Endothelial cell of umbilical vein (primary cell): ENCODE measurements at regions not wholly inside any gene's neighbourhood (a gene's known extent, or its start where the extent isn't known, plus 50 kb on each side); places are given as distances from the start of the nearest gene placed in this dataset.
A peak's percentile ranks its signal among the peaks of the same experiment; 100 is the strongest.

ENCODE experiments used
- BruUV-seq: library from RNA; stranded (reverse); fragments of 400-500 nt; replicated peaks from 2 replicates; lab custom pipeline; 2021; lab: Mats Ljungman, UMichigan
- CTCF ChIA-PET: fragments of 300-600, 350-600 bp; sonication (Branson Sonifier 250); formaldehyde crosslinking; loops from one replicate; lab custom pipeline; 2021; ENCODE audit warnings: antibody characterized with exemption, inconsistent platforms; lab: Charles Lee
- POLR2A ChIA-PET: fragments of 300-600, 350-600 bp; sonication (Branson Sonifier 250); formaldehyde crosslinking; loops from one replicate; lab custom pipeline; 2021; ENCODE audit warnings: antibody characterized with exemption, inconsistent platforms; lab: Charles Lee
- DNase-seq: peaks from one replicate; pipeline ENCODE4 v3.0.0-alpha.2; 2011; ENCODE audit warnings: low read depth, low spot score
- FAIRE-seq: peaks from 2 replicates; lab custom pipeline; 2011; peaks lifted over from hg19 to GRCh38; lab: Jason Lieb, UNC
- H2AFZ ChIP-seq: 2 replicates; pipeline ENCODE4 v1.6.0; 2012; ENCODE audit warnings: low read depth, low read length, control low read depth, inconsistent platforms
- H3K27ac ChIP-seq: 2 replicates; pipeline ENCODE4 v1.5.1; 2011; ENCODE audit warnings: low read depth, mild to moderate bottlenecking, control low read depth, low read length, moderate library complexity; ENCODE audit not compliant: insufficient read depth
- H3K27me3 ChIP-seq, 2 experiments: 2 replicates each; pipeline versions ENCODE4 v1.6.0 to v1.6.1; 2011; ENCODE audit warnings: low read length in 2 of 2, mixed read lengths in 1 of 2; ENCODE audit not compliant: control insufficient read depth in 2 of 2, insufficient read depth in 2 of 2
- H3K36me3 ChIP-seq, 2 experiments: 2 replicates in 1 of 2; 3 replicates in 1 of 2; pipeline ENCODE4 v1.5.1; 2011; ENCODE audit warnings: low read length in 2 of 2, mild to moderate bottlenecking in 1 of 2, moderate library complexity in 1 of 2; ENCODE audit not compliant: control insufficient read depth in 2 of 2, insufficient read depth in 2 of 2; ENCODE audit errors: extremely low read depth in 1 of 2
- H3K4me1 ChIP-seq: 3 replicates; pipeline ENCODE4 v1.5.1; 2011; ENCODE audit warnings: mild to moderate bottlenecking, low read length; ENCODE audit not compliant: control insufficient read depth, insufficient read depth; ENCODE audit errors: extremely low read depth
- H3K4me2 ChIP-seq: 2 replicates; pipeline ENCODE4 v1.6.1; 2011; ENCODE audit warnings: low read length, control low read depth, mixed read lengths; ENCODE audit not compliant: insufficient read depth
- H3K4me3 ChIP-seq, 3 experiments: fragments of 200-600 bp in 1 of 3; sonication (generic), shearing (Covaris generic) in 1 of 3; replicated peaks in 1 of 3; 2 replicates each; pipeline ENCODE4 v1.5.1; 2011 to 2016; ENCODE audit warnings: control low read depth in 3 of 3, low read length in 3 of 3, mild to moderate bottlenecking in 2 of 3, inconsistent platforms in 1 of 3, low read depth in 1 of 3, moderate library complexity in 1 of 3; ENCODE audit not compliant: insufficient read depth in 1 of 3
- H3K79me2 ChIP-seq: 2 replicates; pipeline ENCODE4 v1.6.0; 2012; ENCODE audit warnings: low read length, inconsistent platforms; ENCODE audit not compliant: control insufficient read depth, insufficient read depth
- H3K9ac ChIP-seq: replicated peaks from 2 replicates; pipeline ENCODE3; 2011; ENCODE audit warnings: low read length, control low read depth; ENCODE audit not compliant: insufficient read depth; ENCODE audit errors: extremely low read depth
- H3K9me1 ChIP-seq: replicated peaks from 3 replicates; pipeline ENCODE4 v1.6.0; 2011; ENCODE audit warnings: mild to moderate bottlenecking, low read length; ENCODE audit not compliant: control insufficient read depth, insufficient read depth; ENCODE audit errors: extremely low read depth
- H3K9me3 ChIP-seq: replicated peaks from 2 replicates; pipeline ENCODE4 v1.5.1; 2012; ENCODE audit warnings: low read length, inconsistent platforms; ENCODE audit not compliant: control insufficient read depth, insufficient read depth
- H4K20me1 ChIP-seq: replicated peaks from 2 replicates; pipeline ENCODE3; 2011; ENCODE audit warnings: mild to moderate bottlenecking, low read length; ENCODE audit not compliant: control insufficient read depth, insufficient read depth; ENCODE audit errors: extremely low read depth
- EZH2 ChIP-seq: IDR thresholded peaks from 2 replicates; pipeline ENCODE4 v1.6.1; 2012; ENCODE audit warnings: borderline replicate concordance, low read depth, mild to moderate bottlenecking, moderate library complexity, low read length, inconsistent platforms; ENCODE audit not compliant: severe bottlenecking
- GATA2 ChIP-seq: IDR thresholded peaks from 2 replicates; pipeline ENCODE4 v1.7.0; 2011; ENCODE audit warnings: low read depth, mild to moderate bottlenecking, moderate library complexity, mixed read lengths, low read length; ENCODE audit not compliant: insufficient read length, insufficient read depth
- JUN ChIP-seq: IDR thresholded peaks from 2 replicates; pipeline ENCODE4 v1.6.1; 2011; ENCODE audit warnings: borderline replicate concordance, low read depth; ENCODE audit not compliant: insufficient read length, insufficient read depth
- dilution Hi-C: fragments of 300-500 bp; cut with MboI; formaldehyde crosslinking; loops from one replicate; pipeline ENCODE4 v1.15.0; 2019; ENCODE audit warnings: low sequenced_read_pairs; ENCODE audit not compliant: extremely low pct_ligation_motif_present
- intact Hi-C: fragments of 100-400 bp; cut with micrococcal nuclease; formaldehyde crosslinking; loops from one replicate; pipeline ENCODE4 v1.10.0; 2022
- TF ChIP-seq, protein P1 (sequence below), 2 donors: IDR thresholded peaks; 1 replicate in 1 of 2; 2 replicates in 1 of 2; pipeline ENCODE4 v1.5.1; 2011; ENCODE audit warnings: low read length in 2 of 2, mild to moderate bottlenecking in 2 of 2, moderate library complexity in 2 of 2, control low read depth in 1 of 2, inconsistent platforms in 1 of 2, low read depth in 1 of 2; ENCODE audit not compliant: insufficient read depth in 1 of 2; ENCODE audit errors: extremely low read depth in 1 of 2

DNA sequence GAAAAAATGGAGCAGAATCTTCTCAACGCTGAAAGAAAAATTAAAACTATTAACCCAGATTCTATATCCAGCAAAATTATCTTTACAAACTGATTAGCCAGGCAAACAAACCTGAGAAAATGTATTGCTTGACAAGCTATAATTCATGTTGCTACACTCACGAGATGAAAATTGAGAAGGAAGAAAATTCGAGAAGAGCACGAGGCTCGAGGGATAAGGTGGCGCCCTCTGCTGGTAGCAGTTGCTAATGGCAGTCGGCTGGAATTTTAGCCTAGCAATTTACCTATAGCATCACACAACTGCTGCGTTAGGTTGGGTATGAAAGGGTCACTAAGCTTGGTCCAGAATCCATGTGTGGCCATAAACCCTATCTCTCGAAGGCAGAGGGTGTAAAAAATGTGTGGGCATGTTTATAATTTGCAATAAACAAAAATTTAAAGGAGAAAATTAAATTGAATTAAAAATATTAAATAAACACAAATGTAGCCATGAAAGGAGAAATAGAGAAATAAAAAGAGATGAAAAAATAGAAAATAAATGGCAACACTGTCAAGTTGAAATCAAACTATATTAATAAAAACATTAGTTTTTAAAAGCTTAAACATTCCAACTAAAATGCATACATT is 126.6 kb downstream of the PPP4R3C start:
- Histone ChIP-seq H3K9me1 (no peaks in the 10 kb centered on the region), H3K4me1 (no peaks in the 10 kb centered on the region), H3K9ac (no peak overlapping the region), H3K27ac (no peak overlapping the region), H3K79me2 (no peaks in the 10 kb centered on the region), H2AFZ (no peak overlapping the region), H3K36me3 (no peaks in the 10 kb centered on the region), H3K27me3 (no peaks in the 10 kb centered on the region), H3K4me2 (no peak overlapping the region), H3K9me3 (no peaks in the 10 kb centered on the region), H4K20me1 (no peaks in the 10 kb centered on the region), H3K4me3 (no peak overlapping the region)
- intact Hi-C loops, result loop anchor here (1.0 to 5.0 kb wide), 3 partner anchors 149 to 553 kb away; no protein-coding TSS in a partner anchor
- POLR2A ChIA-PET, result no interaction called here
- TF ChIP-seq, protein P1, sequence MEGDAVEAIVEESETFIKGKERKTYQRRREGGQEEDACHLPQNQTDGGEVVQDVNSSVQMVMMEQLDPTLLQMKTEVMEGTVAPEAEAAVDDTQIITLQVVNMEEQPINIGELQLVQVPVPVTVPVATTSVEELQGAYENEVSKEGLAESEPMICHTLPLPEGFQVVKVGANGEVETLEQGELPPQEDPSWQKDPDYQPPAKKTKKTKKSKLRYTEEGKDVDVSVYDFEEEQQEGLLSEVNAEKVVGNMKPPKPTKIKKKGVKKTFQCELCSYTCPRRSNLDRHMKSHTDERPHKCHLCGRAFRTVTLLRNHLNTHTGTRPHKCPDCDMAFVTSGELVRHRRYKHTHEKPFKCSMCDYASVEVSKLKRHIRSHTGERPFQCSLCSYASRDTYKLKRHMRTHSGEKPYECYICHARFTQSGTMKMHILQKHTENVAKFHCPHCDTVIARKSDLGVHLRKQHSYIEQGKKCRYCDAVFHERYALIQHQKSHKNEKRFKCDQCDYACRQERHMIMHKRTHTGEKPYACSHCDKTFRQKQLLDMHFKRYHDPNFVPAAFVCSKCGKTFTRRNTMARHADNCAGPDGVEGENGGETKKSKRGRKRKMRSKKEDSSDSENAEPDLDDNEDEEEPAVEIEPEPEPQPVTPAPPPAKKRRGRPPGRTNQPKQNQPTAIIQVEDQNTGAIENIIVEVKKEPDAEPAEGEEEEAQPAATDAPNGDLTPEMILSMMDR (IDR thresholded peaks at IDR 0.05; ENCODE audit: extremely low read depth in 1 of 2, insufficient read depth in 1 of 2, low read depth in 1 of 2, low read length in 2 of 2), result peak; percentile 50 to 61
- TF ChIP-seq EZH2, result no peak
- dilution Hi-C loops, result no loop called here
- peak; percentile 80 for FAIRE-seq
- peak; percentile 16 for DNase-seq
- no TSS peak for BruUV-seq
- CTCF ChIA-PET, result interaction anchor here (0.7 to 1.4 kb wide), 8 partner anchors 13 to 486 kb away, joined by 3 to 7 read pairs (median 3); no protein-coding TSS in a partner anchor

DNA sequence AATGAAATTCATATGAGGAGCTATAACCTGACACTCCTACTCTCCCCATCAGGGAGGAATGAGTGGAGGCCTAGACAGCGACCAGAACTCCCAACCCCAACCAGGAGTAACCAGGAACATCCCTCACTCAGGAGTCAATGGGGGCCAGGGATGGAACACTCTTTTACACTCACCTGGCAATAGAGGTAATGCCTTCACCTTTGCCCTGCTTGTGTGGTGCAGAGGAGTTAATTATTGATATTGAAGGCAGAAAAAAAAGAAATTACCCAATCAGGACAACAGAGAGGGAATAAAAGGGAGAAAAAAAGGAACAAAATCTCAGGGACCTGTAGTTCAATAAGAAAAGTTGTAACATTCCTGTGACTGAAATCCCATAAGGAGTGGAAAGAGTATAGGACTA is 141.5 kb downstream of the PPP4R3C start:
- Histone ChIP-seq H3K9ac (no peak overlapping the region), H4K20me1 (no peaks in the 10 kb centered on the region), H3K27me3 (no peaks in the 10 kb centered on the region), H3K79me2 (no peaks in the 10 kb centered on the region), H3K4me3 (no peak overlapping the region), H3K4me1 (no peaks in the 10 kb centered on the region), H2AFZ (no peak overlapping the region), H3K27ac (no peak overlapping the region), H3K36me3 (no peaks in the 10 kb centered on the region), H3K4me2 (no peak overlapping the region), H3K9me1 (no peaks in the 10 kb centered on the region), H3K9me3 (no peaks in the 10 kb centered on the region)
- ChIA-PET POLR2A (no interaction called here), CTCF (no interaction called here)
- DNase-seq (no peak), FAIRE-seq (no peak)
- TF ChIP-seq EZH2, result no peak
- no peak for TF ChIP-seq JUN
- no peak for TF ChIP-seq GATA2
- intact Hi-C loops (no loop called here), dilution Hi-C loops (no loop called here)
- no TSS peak for BruUV-seq
